Heart left ventricle (tissue), 13 donors: ENCODE measurements at regions not wholly inside any gene's neighbourhood (a gene's known extent, or its start where the extent isn't known, plus 50 kb on each side); places are given as distances from the start of the nearest gene placed in this dataset.

ENCODE experiments used
- POLR2A ChIP-seq, 2 donors: fragments of 450-650 bp; IDR thresholded peaks; one replicate each; pipeline ENCODE4 v1.6.1; 2017; ENCODE audit warnings: antibody characterized with exemption in 2 of 2, mild to moderate bottlenecking in 2 of 2, moderate library complexity in 2 of 2
- TF ChIP-seq, protein P1 (sequence below), 12 donors: fragments of 200-600 bp; sonication (generic) in 4 of 12; IDR thresholded peaks; one replicate each; pipeline versions ENCODE4 v1.5.0 to v1.8.0; 2018 to 2022; ENCODE audit warnings: antibody characterized with exemption in 12 of 12, mild to moderate bottlenecking in 5 of 12
- donor health status: ischemic (EF 13 %, LVEDD 7.1; RV severe dilation, severe dysfunction).
- donor health status: DM: no; HTN: yes; CAD: no.
- donor health status: DM: no; HTN: no; CAD: no.
- donor health status: ischemic (EF 25% LVEDD 6.9; RV normal size, moderate dysfunction).
- donor health status: ischemic (EF 25% LVEDD 5.7; RV mildly dilated, moderate dysfunction).
- donor health status: ischemic (EF 35%, LVEDD 5.7; RV mildly dilated, moderate dysfunction).
- donor health status: nonischemic (EF 11% LVEDD 7.7; RV severe dilation, severe dysfunction).
- donor health status: DM: yes; HTN: yes; CAD: no.
- donor health status: PGD.
- donor health status: ischemic (EF 29% LVEDD 5.4; RV normal size, mild dysfunction).
- donor health status: nonischemic (EF 23%, LVEDD 6.1; RV moderate dilation, normal function).

DNA sequence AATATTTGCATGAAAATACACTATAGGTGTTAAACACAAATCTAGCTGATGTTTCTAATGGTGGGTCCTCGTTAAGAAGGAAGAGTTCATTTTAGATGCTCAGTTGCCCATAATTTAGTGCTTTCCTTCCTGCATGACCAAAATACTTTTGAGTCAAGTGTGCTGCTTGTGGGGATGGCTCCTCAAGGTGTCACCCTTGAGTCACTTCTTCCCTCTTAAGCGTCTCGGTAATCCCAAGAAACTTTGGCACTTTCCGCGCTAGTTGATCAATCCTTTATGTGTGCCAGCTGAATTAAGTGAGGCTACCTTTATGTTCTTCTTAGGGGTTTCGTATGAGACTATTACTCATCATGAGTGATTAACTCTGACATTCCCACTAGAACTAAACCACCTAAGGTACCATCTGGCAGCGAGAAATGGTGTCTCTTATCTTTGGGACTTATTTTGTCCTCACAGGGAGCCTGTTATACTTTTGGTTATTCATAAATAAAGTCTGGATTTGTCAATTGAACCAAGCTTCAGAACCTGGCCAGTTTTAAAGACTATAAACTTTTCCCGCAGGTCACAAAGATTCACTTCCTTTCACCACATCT lies 106.8 kb downstream of the NHLRC3 start:
- TF ChIP-seq, protein P1, sequence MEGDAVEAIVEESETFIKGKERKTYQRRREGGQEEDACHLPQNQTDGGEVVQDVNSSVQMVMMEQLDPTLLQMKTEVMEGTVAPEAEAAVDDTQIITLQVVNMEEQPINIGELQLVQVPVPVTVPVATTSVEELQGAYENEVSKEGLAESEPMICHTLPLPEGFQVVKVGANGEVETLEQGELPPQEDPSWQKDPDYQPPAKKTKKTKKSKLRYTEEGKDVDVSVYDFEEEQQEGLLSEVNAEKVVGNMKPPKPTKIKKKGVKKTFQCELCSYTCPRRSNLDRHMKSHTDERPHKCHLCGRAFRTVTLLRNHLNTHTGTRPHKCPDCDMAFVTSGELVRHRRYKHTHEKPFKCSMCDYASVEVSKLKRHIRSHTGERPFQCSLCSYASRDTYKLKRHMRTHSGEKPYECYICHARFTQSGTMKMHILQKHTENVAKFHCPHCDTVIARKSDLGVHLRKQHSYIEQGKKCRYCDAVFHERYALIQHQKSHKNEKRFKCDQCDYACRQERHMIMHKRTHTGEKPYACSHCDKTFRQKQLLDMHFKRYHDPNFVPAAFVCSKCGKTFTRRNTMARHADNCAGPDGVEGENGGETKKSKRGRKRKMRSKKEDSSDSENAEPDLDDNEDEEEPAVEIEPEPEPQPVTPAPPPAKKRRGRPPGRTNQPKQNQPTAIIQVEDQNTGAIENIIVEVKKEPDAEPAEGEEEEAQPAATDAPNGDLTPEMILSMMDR (IDR thresholded peaks at IDR 0.05): peak; percentile 62 to 91 (median 84)
- no peak for TF ChIP-seq POLR2A (IDR thresholded peaks at IDR 0.05)
